BLaER1 treated with 17β-estradiol and CSF1 and Interleukin-3, amounts not matched to agents 10 nM and 100 nM (cell line): ENCODE measurements at regions not wholly inside any gene's neighbourhood (a gene's known extent, or its start where the extent isn't known, plus 50 kb on each side); places are given as distances from the start of the nearest gene placed in this dataset.

Experiments
- H3K27ac ChIP-seq, 11 experiments: shearing (Covaris generic); formaldehyde crosslinking; 2 replicates each; pipeline ENCODE4 v1.8.1; 2022
- H3K27me3 ChIP-seq, 11 experiments: shearing (Covaris generic); formaldehyde crosslinking; 2 replicates each; pipeline ENCODE4 v1.8.1; 2022
- H3K36me3 ChIP-seq, 11 experiments: shearing (Covaris generic); formaldehyde crosslinking; 2 replicates each; pipeline ENCODE4 v1.8.1; 2022
- H3K4me1 ChIP-seq, 10 experiments: shearing (Covaris generic); formaldehyde crosslinking; 2 replicates each; pipeline ENCODE4 v1.8.1; 2022
- H3K4me2 ChIP-seq, 11 experiments: shearing (Covaris generic); formaldehyde crosslinking; 2 replicates each; pipeline ENCODE4 v1.8.1; 2022
- H3K4me3 ChIP-seq, 10 experiments: shearing (Covaris generic); formaldehyde crosslinking; 2 replicates each; pipeline ENCODE4 v1.8.1; 2022
- H3K9ac ChIP-seq, 11 experiments: shearing (Covaris generic); formaldehyde crosslinking; 2 replicates each; pipeline ENCODE4 v1.8.1; 2022
- H3K9me3 ChIP-seq, 11 experiments: shearing (Covaris generic); formaldehyde crosslinking; replicated peaks in 1 of 11; 2 replicates each; pipeline ENCODE4 v1.8.1; 2022
- H4K20me1 ChIP-seq, 11 experiments: shearing (Covaris generic); formaldehyde crosslinking; 2 replicates each; pipeline ENCODE4 v1.8.1; 2022
- Cebpa-rat ChIP-seq, 11 experiments: shearing (Covaris generic); IDR thresholded peaks; 2 replicates each; pipeline ENCODE4 v1.8.1; 2022

- H3K27ac ChIP-seq, result no peak overlapping the region
- H4K20me1 ChIP-seq, result no peaks in the 10 kb centered on the region
- no peak overlapping the region for H3K4me2 ChIP-seq
- no peaks in the 10 kb centered on the region for H3K27me3 ChIP-seq
- H3K4me3 ChIP-seq, result no peak overlapping the region
- peaks cover 0 to 7% (median 0%) of the 10 kb centered on the region in 10 experiments; a peak in 2 of 20 replicates for H3K4me1 ChIP-seq
- no peak overlapping the region for H3K9ac ChIP-seq
- no peak for TF ChIP-seq Cebpa-rat (IDR thresholded peaks at IDR 0.05)
- no peaks in the 10 kb centered on the region for H3K36me3 ChIP-seq
- peaks cover 38 to 50% (median 44%) of the 10 kb centered on the region in 11 experiments for H3K9me3 ChIP-seq
These were observed 473.6 kb downstream of the BCOR start for GRCh38 chrX:39624166-39624565.

- H3K9ac ChIP-seq, result no peak overlapping the region
- no peaks in the 10 kb centered on the region for H3K36me3 ChIP-seq
- no peak overlapping the region for H3K4me2 ChIP-seq
- peaks cover 0 to 5% (median 0%) of the 10 kb centered on the region in 10 experiments; a peak in 1 of 20 replicates for H3K4me1 ChIP-seq
- H3K9me3 ChIP-seq, result peaks cover 32 to 38% (median 35%) of the 10 kb centered on the region in 11 experiments
- H3K27me3 ChIP-seq, result no peaks in the 10 kb centered on the region
- no peak overlapping the region for H3K4me3 ChIP-seq
- H4K20me1 ChIP-seq, result no peaks in the 10 kb centered on the region
- H3K27ac ChIP-seq, result no peak overlapping the region
- peak in 3 of 11 experiments; percentile 14 to 50 (median 35); a peak in 4 of 22 replicates for TF ChIP-seq Cebpa-rat (IDR thresholded peaks at IDR 0.05)
These were observed 471.9 kb downstream of the BCOR start for GRCh38 chrX:39625810-39626209.

GRCh38 chrX:39626749-39627148 is 471.0 kb downstream of the BCOR start:
- peaks cover 0 to 5% (median 0%) of the 10 kb centered on the region in 10 experiments; a peak in 1 of 20 replicates for H3K4me1 ChIP-seq
- H3K36me3 ChIP-seq, result no peaks in the 10 kb centered on the region
- H3K9ac ChIP-seq, result no peak overlapping the region
- H3K4me3 ChIP-seq, result no peak overlapping the region
- H3K27me3 ChIP-seq, result no peaks in the 10 kb centered on the region
- no peaks in the 10 kb centered on the region for H4K20me1 ChIP-seq
- H3K27ac ChIP-seq, result no peak overlapping the region
- H3K9me3 ChIP-seq, result peaks cover 23 to 28% (median 26%) of the 10 kb centered on the region in 11 experiments
- TF ChIP-seq Cebpa-rat (IDR thresholded peaks at IDR 0.05), result no peak
- no peak overlapping the region for H3K4me2 ChIP-seq

- Histone ChIP-seq H3K36me3 (no peaks in the 10 kb centered on the region), H3K27ac (no peak overlapping the region), H3K4me3 (no peak overlapping the region), H3K27me3 (no peaks in the 10 kb centered on the region), H4K20me1 (no peaks in the 10 kb centered on the region), H3K9me3 (peaks cover 18 to 23% (median 21%) of the 10 kb centered on the region in 11 experiments), H3K4me2 (no peak overlapping the region), H3K9ac (no peak overlapping the region), H3K4me1 (peaks cover 0 to 6% (median 1%) of the 10 kb centered on the region in 10 experiments; a peak in 12 of 20 replicates)
- TF ChIP-seq Cebpa-rat (IDR thresholded peaks at IDR 0.05), result no peak
These were observed 470.5 kb downstream of the BCOR start for GRCh38 chrX:39627257-39627656.

GRCh38 chrX:39629001-39629400 is 468.8 kb downstream of the BCOR start:
- no peak overlapping the region for H3K9ac ChIP-seq
- TF ChIP-seq Cebpa-rat (IDR thresholded peaks at IDR 0.05), result no peak
- no peaks in the 10 kb centered on the region for H3K36me3 ChIP-seq

GRCh38 chrX:39630344-39630743 is 467.4 kb downstream of the BCOR start:
- H3K4me3 ChIP-seq, result no peak overlapping the region
- H3K27ac ChIP-seq, result no peak overlapping the region
- H3K4me2 ChIP-seq, result 0 out of 22 replicates have a peak overlapping the region, but pooled peaks of 2 of the 11 experiments have one; percentile 3 to 16
- no peak overlapping the region for H3K9ac ChIP-seq
- H4K20me1 ChIP-seq, result no peaks in the 10 kb centered on the region
- H3K4me1 ChIP-seq, result peaks cover 11 to 28% (median 21%) of the 10 kb centered on the region in 10 experiments
- H3K36me3 ChIP-seq, result no peaks in the 10 kb centered on the region
- H3K9me3 ChIP-seq, result peaks cover 0 to 7% (median 0%) of the 10 kb centered on the region in 11 experiments; a peak in 4 of 22 replicates
- no peaks in the 10 kb centered on the region for H3K27me3 ChIP-seq
- TF ChIP-seq Cebpa-rat (IDR thresholded peaks at IDR 0.05), result no peak

More at GRCh38 chrX:39629001-39629400, 468.8 kb downstream of the BCOR start:
- Histone ChIP-seq H3K27me3 (no peaks in the 10 kb centered on the region), H3K4me3 (no peak overlapping the region), H3K4me2 (no peak overlapping the region), H4K20me1 (no peaks in the 10 kb centered on the region), H3K4me1 (peaks cover 11 to 23% (median 18%) of the 10 kb centered on the region in 10 experiments), H3K27ac (no peak overlapping the region), H3K9me3 (peaks cover under 1 to 6% (median 5%) of the 10 kb centered on the region in 11 experiments; a peak in 18 of 22 replicates)

- peaks cover 11 to 34% (median 24%) of the 10 kb centered on the region in 10 experiments for H3K4me1 ChIP-seq
- H3K4me3 ChIP-seq, result no peak overlapping the region
- no peak overlapping the region for H3K9ac ChIP-seq
- no peaks in the 10 kb centered on the region for H3K36me3 ChIP-seq
- no peaks in the 10 kb centered on the region for H4K20me1 ChIP-seq
- TF ChIP-seq Cebpa-rat (IDR thresholded peaks at IDR 0.05), result no peak
- H3K9me3 ChIP-seq, result peaks cover 0 to 7% (median 0%) of the 10 kb centered on the region in 11 experiments; a peak in 4 of 22 replicates
- no peak overlapping the region for H3K27ac ChIP-seq
- no peaks in the 10 kb centered on the region for H3K27me3 ChIP-seq
- peak overlapping the region in 2 of 11 experiments; percentile 53 to 61; a peak in 1 of 22 replicates for H3K4me2 ChIP-seq
These were observed 466.2 kb downstream of the BCOR start for GRCh38 chrX:39631276-39632229.

GRCh38 chrX:39633293-39633692 is 464.5 kb downstream of the BCOR start:
- Histone ChIP-seq H4K20me1 (no peaks in the 10 kb centered on the region), H3K4me2 (peak overlapping the region; percentile 44 to 75 (median 61))

GRCh38 chrX:39636481-39636880 is 461.3 kb downstream of the BCOR start:
- Histone ChIP-seq H3K36me3 (no peaks in the 10 kb centered on the region), H3K9me3 (peaks cover 5 to 11% (median 7%) of the 10 kb centered on the region in 11 experiments; a peak in 14 of 22 replicates), H3K9ac (no peak overlapping the region), H3K27me3 (no peaks in the 10 kb centered on the region; a peak in 1 of 22 replicates), H3K27ac (peak overlapping the region in 2 of 11 experiments; percentile 3 to 17; a peak in 2 of 22 replicates), H3K4me3 (no peak overlapping the region), H3K4me1 (peaks cover 19 to 61% (median 50%) of the 10 kb centered on the region in 10 experiments), H4K20me1 (no peaks in the 10 kb centered on the region), H3K4me2 (peak overlapping the region in 8 of 11 experiments; percentile 14 to 50 (median 36); a peak in 14 of 22 replicates)
- no peak for TF ChIP-seq Cebpa-rat (IDR thresholded peaks at IDR 0.05)

More at GRCh38 chrX:39633293-39633692, 464.5 kb downstream of the BCOR start:
- peaks cover 0 to 7% (median 0%) of the 10 kb centered on the region in 11 experiments; a peak in 4 of 22 replicates for H3K9me3 ChIP-seq
- no peaks in the 10 kb centered on the region for H3K36me3 ChIP-seq
- peak overlapping the region in 6 of 11 experiments; percentile 38 to 59 (median 47); a peak in 11 of 22 replicates for H3K27ac ChIP-seq
- TF ChIP-seq Cebpa-rat (IDR thresholded peaks at IDR 0.05), result peak in 8 of 11 experiments; percentile 28 to 79 (median 61); a peak in 11 of 22 replicates
- peaks cover 11 to 43% (median 34%) of the 10 kb centered on the region in 10 experiments for H3K4me1 ChIP-seq
- no peak overlapping the region for H3K4me3 ChIP-seq
- peak overlapping the region in 1 of 11 experiments; percentile 17; a peak in 1 of 22 replicates for H3K9ac ChIP-seq
- H3K27me3 ChIP-seq, result no peaks in the 10 kb centered on the region
